Breast epithelium (tissue), 4 donors: ENCODE measurements at regions not wholly inside any gene's neighbourhood (a gene's known extent, or its start where the extent isn't known, plus 50 kb on each side); places are given as distances from the start of the nearest gene placed in this dataset.

Experiments
- DNase-seq, 2 donors: peaks; one replicate each; pipeline ENCODE4 v3.0.0-alpha.2; 2019; ENCODE audit warnings: low spot score in 2 of 2
- H3K27ac ChIP-seq, 2 donors: fragments of 200-600 bp; sonication (generic) in 1 of 2; one replicate each; pipeline ENCODE4 v1.5.1; 2016 to 2019; ENCODE audit warnings: mild to moderate bottlenecking in 1 of 2
- H3K27me3 ChIP-seq, 2 donors: fragments of 200-600 bp; sonication (generic) in 1 of 2; one replicate each; pipeline versions ENCODE4 v1.5.1 to v1.6.0; 2017 to 2019; ENCODE audit warnings: control low read depth in 1 of 2, mild to moderate bottlenecking in 1 of 2
- H3K36me3 ChIP-seq: fragments of 200-600 bp; one replicate; pipeline ENCODE4 v1.5.1; 2019
- H3K4me1 ChIP-seq, 2 donors: fragments of 200-600 bp; sonication (generic); one replicate each; pipeline ENCODE4 v1.5.1; 2016 to 2019; ENCODE audit warnings: control low read depth in 1 of 2
- H3K4me3 ChIP-seq, 3 donors: fragments of 200-600 bp; sonication (generic); 1 replicate in 2 of 3; 2 replicates in 1 of 3; pipeline ENCODE4 v1.5.1; 2016 to 2019; ENCODE audit warnings: mild to moderate bottlenecking in 3 of 3, moderate library complexity in 2 of 3
- H3K9me3 ChIP-seq, 2 donors: fragments of 200-600 bp; sonication (generic) in 1 of 2; one replicate each; pipeline ENCODE4 v1.5.1; 2016 to 2019; ENCODE audit warnings: control low read depth in 1 of 2
- POLR2A ChIP-seq: fragments of 450-650 bp; IDR thresholded peaks from one replicate; pipeline ENCODE4 v1.6.1; 2016; ENCODE audit warnings: antibody characterized with exemption, mild to moderate bottlenecking, moderate library complexity
- POLR2AphosphoS5 ChIP-seq, 3 donors: sonication (generic); formaldehyde crosslinking; IDR thresholded peaks; one replicate each; pipeline ENCODE4 v1.6.1; 2017; ENCODE audit warnings: antibody characterized with exemption in 3 of 3
- intact Hi-C: fragments of 100-400 bp; cut with DNase I; formaldehyde crosslinking; loops from one replicate; pipeline ENCODE4 v1.15.1; 2023; ENCODE audit warnings: low total_unique reads
- TF ChIP-seq, protein P1 (sequence below), 3 donors: fragments of 450-650 bp; IDR thresholded peaks; one replicate each; pipeline ENCODE4 v1.5.1; 2016 to 2017; ENCODE audit warnings: antibody characterized with exemption in 3 of 3, mild to moderate bottlenecking in 3 of 3, moderate library complexity in 3 of 3

- H3K9me3 ChIP-seq = no peaks in the 10 kb centered on the region
- H3K4me3 ChIP-seq = no peak overlapping the region
- no peak overlapping the region for H3K27ac ChIP-seq
- DNase-seq = no peak
- no peaks in the 10 kb centered on the region for H3K27me3 ChIP-seq
- H3K36me3 ChIP-seq = no peaks in the 10 kb centered on the region
- H3K4me1 ChIP-seq = no peaks in the 10 kb centered on the region
- TF ChIP-seq, protein P1, sequence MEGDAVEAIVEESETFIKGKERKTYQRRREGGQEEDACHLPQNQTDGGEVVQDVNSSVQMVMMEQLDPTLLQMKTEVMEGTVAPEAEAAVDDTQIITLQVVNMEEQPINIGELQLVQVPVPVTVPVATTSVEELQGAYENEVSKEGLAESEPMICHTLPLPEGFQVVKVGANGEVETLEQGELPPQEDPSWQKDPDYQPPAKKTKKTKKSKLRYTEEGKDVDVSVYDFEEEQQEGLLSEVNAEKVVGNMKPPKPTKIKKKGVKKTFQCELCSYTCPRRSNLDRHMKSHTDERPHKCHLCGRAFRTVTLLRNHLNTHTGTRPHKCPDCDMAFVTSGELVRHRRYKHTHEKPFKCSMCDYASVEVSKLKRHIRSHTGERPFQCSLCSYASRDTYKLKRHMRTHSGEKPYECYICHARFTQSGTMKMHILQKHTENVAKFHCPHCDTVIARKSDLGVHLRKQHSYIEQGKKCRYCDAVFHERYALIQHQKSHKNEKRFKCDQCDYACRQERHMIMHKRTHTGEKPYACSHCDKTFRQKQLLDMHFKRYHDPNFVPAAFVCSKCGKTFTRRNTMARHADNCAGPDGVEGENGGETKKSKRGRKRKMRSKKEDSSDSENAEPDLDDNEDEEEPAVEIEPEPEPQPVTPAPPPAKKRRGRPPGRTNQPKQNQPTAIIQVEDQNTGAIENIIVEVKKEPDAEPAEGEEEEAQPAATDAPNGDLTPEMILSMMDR (IDR thresholded peaks at IDR 0.05) = no peak
- no peak for TF ChIP-seq POLR2A
- no peak for TF ChIP-seq POLR2AphosphoS5 (IDR thresholded peaks at IDR 0.05)
- intact Hi-C loops = no loop called here
Observed at GRCh38 chr22:40111451-40111850, 66.3 kb upstream of the TNRC6B start.

DNA sequence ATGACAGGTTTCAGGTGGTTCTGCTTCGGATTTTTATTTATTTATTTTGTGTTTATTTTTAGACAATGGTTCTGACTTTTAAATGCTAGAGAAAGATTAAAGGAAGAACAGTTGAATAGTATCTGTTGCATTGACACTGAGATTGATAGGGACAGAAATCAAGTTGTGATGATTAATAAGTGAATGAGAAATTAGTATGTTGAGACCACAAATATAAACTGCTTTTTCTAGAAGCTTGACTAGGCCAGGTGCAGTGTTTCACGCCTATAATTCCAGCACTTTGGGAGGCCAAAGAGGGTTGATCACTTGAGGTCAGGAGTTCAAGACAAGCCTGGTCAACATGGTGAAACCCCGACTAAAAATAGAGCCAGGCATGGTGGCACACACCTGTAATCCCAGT is 65.1 kb upstream of the TNRC6B start:
- Histone ChIP-seq H3K4me1 (no peaks in the 10 kb centered on the region), H3K9me3 (no peaks in the 10 kb centered on the region), H3K27me3 (no peaks in the 10 kb centered on the region), H3K27ac (no peak overlapping the region), H3K4me3 (no peak overlapping the region), H3K36me3 (no peaks in the 10 kb centered on the region)
- intact Hi-C loops = no loop called here
- TF ChIP-seq POLR2A = no peak
- DNase-seq = no peak

GRCh38 chr22:40113696-40114095 is 64.0 kb upstream of the TNRC6B start:
- no peak overlapping the region for H3K4me3 ChIP-seq
- TF ChIP-seq POLR2A = no peak
- H3K4me1 ChIP-seq = no peaks in the 10 kb centered on the region
- H3K27ac ChIP-seq = no peak overlapping the region
- intact Hi-C loops = no loop called here
- no peaks in the 10 kb centered on the region for H3K9me3 ChIP-seq
- no peaks in the 10 kb centered on the region for H3K27me3 ChIP-seq
- no peak for DNase-seq
- no peaks in the 10 kb centered on the region for H3K36me3 ChIP-seq

DNA sequence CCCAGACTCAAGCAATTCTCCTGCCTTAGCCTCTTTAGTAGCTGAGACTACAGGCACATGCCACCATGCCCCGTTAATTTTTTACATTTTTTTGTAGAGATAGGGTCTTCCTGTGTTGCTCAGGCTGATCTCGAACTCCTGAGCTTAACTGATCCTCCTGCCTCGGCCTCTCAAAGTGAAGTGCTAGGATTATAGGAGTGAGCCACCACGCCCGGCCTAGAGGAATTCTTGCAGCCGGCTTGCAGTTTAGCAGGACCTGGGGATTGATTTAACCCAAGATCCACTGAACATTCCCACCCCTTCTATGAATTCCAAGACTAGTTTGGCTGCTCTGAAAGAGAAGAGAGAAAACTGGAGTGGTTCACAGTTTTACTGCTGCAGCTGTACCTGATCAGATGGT is 63.3 kb upstream of the TNRC6B start:
- H3K4me1 ChIP-seq = no peaks in the 10 kb centered on the region
- no peak overlapping the region for H3K4me3 ChIP-seq
- TF ChIP-seq, protein P1 (IDR thresholded peaks at IDR 0.05) = no peak
- no peak for TF ChIP-seq POLR2AphosphoS5 (IDR thresholded peaks at IDR 0.05)
- TF ChIP-seq POLR2A = no peak
- H3K27ac ChIP-seq = no peak overlapping the region
- intact Hi-C loops = no loop called here
- no peak for DNase-seq
- no peaks in the 10 kb centered on the region for H3K27me3 ChIP-seq
- H3K9me3 ChIP-seq = no peaks in the 10 kb centered on the region
- no peaks in the 10 kb centered on the region for H3K36me3 ChIP-seq

GRCh38 chr22:40116496-40117200 is 61.1 kb upstream of the TNRC6B start:
- Histone ChIP-seq H3K27ac (no peak overlapping the region), H3K4me3 (no peak overlapping the region), H3K4me1 (no peaks in the 10 kb centered on the region), H3K27me3 (no peaks in the 10 kb centered on the region), H3K36me3 (no peaks in the 10 kb centered on the region), H3K9me3 (no peaks in the 10 kb centered on the region)
- DNase-seq = no peak
- intact Hi-C loops = no loop called here
- TF ChIP-seq POLR2A = no peak
- no peak for TF ChIP-seq POLR2AphosphoS5 (IDR thresholded peaks at IDR 0.05)
- TF ChIP-seq, protein P1 (IDR thresholded peaks at IDR 0.05) = no peak

GRCh38 chr22:40118979-40119378 is 58.7 kb upstream of the TNRC6B start:
- Histone ChIP-seq H3K27ac (no peak overlapping the region), H3K4me1 (no peaks in the 10 kb centered on the region), H3K36me3 (no peaks in the 10 kb centered on the region), H3K4me3 (no peak overlapping the region), H3K9me3 (no peaks in the 10 kb centered on the region), H3K27me3 (no peaks in the 10 kb centered on the region)
- no peak for TF ChIP-seq POLR2AphosphoS5 (IDR thresholded peaks at IDR 0.05)
- TF ChIP-seq POLR2A = no peak
- TF ChIP-seq, protein P1 (IDR thresholded peaks at IDR 0.05) = no peak
- no peak for DNase-seq
- intact Hi-C loops = no loop called here
